Ovary (tissue), 3 donors: ENCODE measurements at regions not wholly inside any gene's neighbourhood (a gene's known extent, or its start where the extent isn't known, plus 50 kb on each side); places are given as distances from the start of the nearest gene placed in this dataset.

Experiments
- EP300 ChIP-seq: sonication (generic); formaldehyde crosslinking; IDR thresholded peaks from one replicate; pipeline ENCODE4 v1.6.1; 2017; ENCODE audit warnings: antibody characterized with exemption
- POLR2A ChIP-seq: fragments of 450-650 bp; IDR thresholded peaks from one replicate; pipeline ENCODE4 v1.6.1; 2017; ENCODE audit warnings: antibody characterized with exemption, mild to moderate bottlenecking, moderate library complexity
- TF ChIP-seq, protein P1 (sequence below), 3 donors: fragments of 450-650 bp in 2 of 3; fragments of 200-600 bp in 1 of 3; IDR thresholded peaks; one replicate each; pipeline versions ENCODE4 v1.5.1 to v1.8.0; 2016 to 2022; ENCODE audit warnings: antibody characterized with exemption in 3 of 3, mild to moderate bottlenecking in 1 of 3
- donor health status: DM: no; HTN: no; CAD: no.

DNA sequence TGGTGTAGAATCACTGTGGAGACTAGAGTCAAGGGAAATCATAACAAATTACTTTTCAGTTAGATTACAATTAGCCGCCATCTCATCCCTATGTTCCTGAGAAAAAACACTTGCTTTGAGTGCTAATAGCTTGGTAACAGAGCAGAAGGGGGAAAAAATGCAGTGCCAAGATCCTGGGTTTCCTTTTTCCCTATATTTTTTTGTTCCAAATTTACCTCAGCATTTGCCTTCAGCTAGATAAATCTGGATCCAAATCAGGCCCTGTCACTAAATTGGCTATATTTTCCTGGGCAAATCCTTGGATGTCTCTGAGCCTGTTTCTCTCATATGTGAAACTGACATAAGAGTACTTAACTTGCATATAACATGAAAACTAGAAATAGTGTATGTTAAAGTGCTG lies 86.0 kb downstream of the TENT5A start:
- TF ChIP-seq, protein P1, sequence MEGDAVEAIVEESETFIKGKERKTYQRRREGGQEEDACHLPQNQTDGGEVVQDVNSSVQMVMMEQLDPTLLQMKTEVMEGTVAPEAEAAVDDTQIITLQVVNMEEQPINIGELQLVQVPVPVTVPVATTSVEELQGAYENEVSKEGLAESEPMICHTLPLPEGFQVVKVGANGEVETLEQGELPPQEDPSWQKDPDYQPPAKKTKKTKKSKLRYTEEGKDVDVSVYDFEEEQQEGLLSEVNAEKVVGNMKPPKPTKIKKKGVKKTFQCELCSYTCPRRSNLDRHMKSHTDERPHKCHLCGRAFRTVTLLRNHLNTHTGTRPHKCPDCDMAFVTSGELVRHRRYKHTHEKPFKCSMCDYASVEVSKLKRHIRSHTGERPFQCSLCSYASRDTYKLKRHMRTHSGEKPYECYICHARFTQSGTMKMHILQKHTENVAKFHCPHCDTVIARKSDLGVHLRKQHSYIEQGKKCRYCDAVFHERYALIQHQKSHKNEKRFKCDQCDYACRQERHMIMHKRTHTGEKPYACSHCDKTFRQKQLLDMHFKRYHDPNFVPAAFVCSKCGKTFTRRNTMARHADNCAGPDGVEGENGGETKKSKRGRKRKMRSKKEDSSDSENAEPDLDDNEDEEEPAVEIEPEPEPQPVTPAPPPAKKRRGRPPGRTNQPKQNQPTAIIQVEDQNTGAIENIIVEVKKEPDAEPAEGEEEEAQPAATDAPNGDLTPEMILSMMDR (IDR thresholded peaks at IDR 0.05), result no peak
- TF ChIP-seq POLR2A (no peak), EP300 (no peak)
